Keratinocyte (primary cell): ENCODE measurements at regions not wholly inside any gene's neighbourhood (a gene's known extent, or its start where the extent isn't known, plus 50 kb on each side); places are given as distances from the start of the nearest gene placed in this dataset.

Experiments
- DNase-seq: peaks from one replicate; pipeline ENCODE4 v3.0.0-alpha.2; 2011; ENCODE audit warnings: low read depth, missing footprints, low spot score
- FAIRE-seq: peaks from 2 replicates; lab custom pipeline; 2011; peaks lifted over from hg19 to GRCh38; lab: Jason Lieb, UNC
- H2AFZ ChIP-seq: 2 replicates; pipeline ENCODE4 v1.6.0; 2012; ENCODE audit warnings: low read length, control low read depth, inconsistent platforms; ENCODE audit not compliant: control insufficient read depth
- H3K27ac ChIP-seq: 2 replicates; pipeline ENCODE4 v1.5.1; 2011; ENCODE audit warnings: low read length; ENCODE audit not compliant: control insufficient read depth, insufficient read depth
- H3K27me3 ChIP-seq: 3 replicates; pipeline ENCODE4 v1.6.0; 2011; ENCODE audit warnings: low read length; ENCODE audit not compliant: control insufficient read depth, insufficient read depth; ENCODE audit errors: extremely low read depth
- H3K36me3 ChIP-seq, 2 experiments: 2 replicates in 1 of 2; 3 replicates in 1 of 2; pipeline ENCODE4 v1.5.1; 2011; ENCODE audit warnings: low read length in 2 of 2, mild to moderate bottlenecking in 1 of 2; ENCODE audit not compliant: control insufficient read depth in 2 of 2, insufficient read depth in 2 of 2; ENCODE audit errors: extremely low read depth in 1 of 2
- H3K4me1 ChIP-seq: 3 replicates; pipeline ENCODE4 v1.5.1; 2011; ENCODE audit warnings: low read length; ENCODE audit not compliant: control insufficient read depth, insufficient read depth; ENCODE audit errors: extremely low read depth
- H3K4me2 ChIP-seq: 3 replicates; pipeline ENCODE4 v1.6.0; 2011; ENCODE audit warnings: low read depth, low read length; ENCODE audit not compliant: control insufficient read depth, insufficient read depth; ENCODE audit errors: extremely low read depth
- H3K4me3 ChIP-seq, 3 experiments: fragments of 200-600 bp in 1 of 3; sonication (generic) in 1 of 3; 2 replicates in 2 of 3; 3 replicates in 1 of 3; pipeline ENCODE4 v1.5.1; 2011 to 2016; ENCODE audit warnings: low read length in 3 of 3, mild to moderate bottlenecking in 3 of 3, control low read depth in 2 of 3, inconsistent platforms in 1 of 3, low read depth in 1 of 3, mixed read lengths in 1 of 3, mixed run types in 1 of 3, moderate library complexity in 1 of 3; ENCODE audit not compliant: control insufficient read depth in 2 of 3, insufficient read depth in 2 of 3; ENCODE audit errors: extremely low read depth in 1 of 3
- H3K79me2 ChIP-seq: 2 replicates; pipeline ENCODE4 v1.6.0; 2012; ENCODE audit warnings: low read length; ENCODE audit not compliant: control insufficient read depth, insufficient read depth
- H3K9ac ChIP-seq: 3 replicates; pipeline ENCODE4 v1.6.0; 2011; ENCODE audit warnings: low read length; ENCODE audit not compliant: control insufficient read depth, insufficient read depth; ENCODE audit errors: extremely low read depth
- H3K9me1 ChIP-seq: 3 replicates; pipeline ENCODE4 v1.6.0; 2011; ENCODE audit warnings: low read length; ENCODE audit not compliant: control insufficient read depth, insufficient read depth; ENCODE audit errors: extremely low read depth
- H3K9me3 ChIP-seq: 2 replicates; pipeline ENCODE4 v1.5.1; 2012; ENCODE audit warnings: low read depth, low read length; ENCODE audit not compliant: control insufficient read depth
- H4K20me1 ChIP-seq: 3 replicates; pipeline ENCODE4 v1.6.0; 2011; ENCODE audit warnings: low read length; ENCODE audit not compliant: control insufficient read depth, insufficient read depth; ENCODE audit errors: extremely low read depth
- CTCF ChIP-seq, 3 experiments: IDR thresholded peaks in 1 of 3; conservative IDR thresholded peaks in 1 of 3; optimal IDR thresholded peaks in 1 of 3; 2 replicates in 2 of 3; 3 replicates in 1 of 3; pipeline versions ENCODE3 to v1.5.1; 2011; ENCODE audit warnings: low read length in 3 of 3, mild to moderate bottlenecking in 3 of 3, moderate library complexity in 2 of 3, control low read depth in 1 of 3, inconsistent platforms in 1 of 3; ENCODE audit not compliant: insufficient read depth in 2 of 3; ENCODE audit errors: extremely low read depth in 1 of 3
- EZH2 ChIP-seq: IDR thresholded peaks from one replicate; pipeline ENCODE4 v1.6.1; 2012; ENCODE audit warnings: inconsistent platforms, mild to moderate bottlenecking, low read length, moderate library complexity
- dilution Hi-C: fragments of 300-500 bp; cut with MboI; formaldehyde crosslinking; loops from one replicate; pipeline ENCODE4 v1.7.0; 2020; ENCODE audit warnings: low sequenced_read_pairs; ENCODE audit not compliant: extremely low pct_ligation_motif_present

GRCh38 chr1:148296511-148296910 lies 144.4 kb upstream of the NBPF11 start:
- no peak overlapping the region for H3K9ac ChIP-seq
- no peak for DNase-seq

DNA sequence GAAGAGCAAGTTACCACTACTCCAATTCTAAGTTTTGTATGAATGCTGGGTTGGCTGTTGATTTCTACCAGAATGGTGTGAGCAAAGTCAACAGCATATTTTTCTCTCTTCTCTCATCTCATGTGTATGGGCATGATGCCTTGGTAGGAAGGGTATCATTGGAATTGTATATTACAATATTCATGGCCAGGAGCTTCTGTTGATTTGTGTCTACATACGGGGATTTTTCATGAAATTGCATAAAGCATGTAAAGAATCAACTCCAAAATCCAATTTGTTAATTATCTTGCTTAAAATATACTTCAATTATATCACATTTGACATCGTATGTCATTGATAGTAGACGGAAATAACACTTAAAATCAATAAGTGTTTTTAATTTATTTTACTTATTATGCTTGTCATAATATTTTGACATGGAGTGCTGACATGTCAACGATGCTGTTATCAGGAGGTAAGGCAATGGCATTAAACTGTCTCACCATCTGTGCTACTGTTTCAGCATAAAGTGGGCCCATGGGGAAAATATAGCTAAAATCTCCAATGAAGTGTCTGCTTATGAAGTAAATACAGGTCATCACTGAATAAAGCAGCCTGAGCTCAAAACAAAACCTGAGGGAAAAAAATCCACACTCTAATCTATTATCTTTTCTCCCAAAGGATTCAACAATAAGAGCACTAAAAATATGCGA lies 142.2 kb upstream of the NBPF11 start:
- Histone ChIP-seq H3K27ac (no peak overlapping the region), H3K9me1 (no peaks in the 10 kb centered on the region), H3K79me2 (no peaks in the 10 kb centered on the region), H3K36me3 (no peaks in the 10 kb centered on the region), H3K27me3 (no peaks in the 10 kb centered on the region), H3K9ac (no peak overlapping the region), H3K4me1 (no peaks in the 10 kb centered on the region), H4K20me1 (no peaks in the 10 kb centered on the region), H3K9me3 (no peaks in the 10 kb centered on the region), H3K4me3 (no peak overlapping the region), H2AFZ (no peak overlapping the region), H3K4me2 (no peak overlapping the region)
- dilution Hi-C loops = no loop called here
- FAIRE-seq (no peak), DNase-seq (no peak)
- TF ChIP-seq CTCF (optimal IDR thresholded peaks at IDR 0.05 in 1 of 3, IDR thresholded peaks at IDR 0.05 in 1 of 3, conservative IDR thresholded peaks at IDR 0.05 in 1 of 3; ENCODE audit: extremely low read depth in 1 of 3, insufficient read depth in 2 of 3, low read length in 3 of 3) (no peak), EZH2 (no peak)

More at GRCh38 chr1:148296511-148296910, 144.4 kb upstream of the NBPF11 start:
- no peaks in the 10 kb centered on the region for H3K79me2 ChIP-seq
- no peaks in the 10 kb centered on the region for H3K36me3 ChIP-seq
- no peaks in the 10 kb centered on the region for H3K9me1 ChIP-seq
- H2AFZ ChIP-seq = no peak overlapping the region
- no peak for TF ChIP-seq CTCF (optimal IDR thresholded peaks at IDR 0.05 in 1 of 3, IDR thresholded peaks at IDR 0.05 in 1 of 3, conservative IDR thresholded peaks at IDR 0.05 in 1 of 3; ENCODE audit: extremely low read depth in 1 of 3, insufficient read depth in 2 of 3, low read length in 3 of 3)
- TF ChIP-seq EZH2 = no peak
- H3K27ac ChIP-seq = no peak overlapping the region
- H3K9me3 ChIP-seq = no peaks in the 10 kb centered on the region
- no peak overlapping the region for H3K4me2 ChIP-seq
- no peak overlapping the region for H3K4me3 ChIP-seq
- dilution Hi-C loops = no loop called here
- H3K27me3 ChIP-seq = no peaks in the 10 kb centered on the region
- FAIRE-seq = no peak
- no peaks in the 10 kb centered on the region for H4K20me1 ChIP-seq
- H3K4me1 ChIP-seq = no peaks in the 10 kb centered on the region
